T-helper 2 cell treated with Interferon-gamma antibody and Interleukin-4, amounts not matched to agents 100 ng/mL and 5 ng/mL, for 36 hours (primary cell): ENCODE measurements at regions not wholly inside any gene's neighbourhood (a gene's known extent, or its start where the extent isn't known, plus 50 kb on each side); places are given as distances from the start of the nearest gene placed in this dataset.
"Not testable (repeated sequence)": the region's sequence is repeated elsewhere in the genome, so short reads cannot be mapped to it uniquely, and the experiment has no call there.

Source experiments
- intact Hi-C: fragments of 100-400 bp; cut with micrococcal nuclease; formaldehyde crosslinking; loops from one replicate; pipeline ENCODE4 v1.15.1; 2023

DNA sequence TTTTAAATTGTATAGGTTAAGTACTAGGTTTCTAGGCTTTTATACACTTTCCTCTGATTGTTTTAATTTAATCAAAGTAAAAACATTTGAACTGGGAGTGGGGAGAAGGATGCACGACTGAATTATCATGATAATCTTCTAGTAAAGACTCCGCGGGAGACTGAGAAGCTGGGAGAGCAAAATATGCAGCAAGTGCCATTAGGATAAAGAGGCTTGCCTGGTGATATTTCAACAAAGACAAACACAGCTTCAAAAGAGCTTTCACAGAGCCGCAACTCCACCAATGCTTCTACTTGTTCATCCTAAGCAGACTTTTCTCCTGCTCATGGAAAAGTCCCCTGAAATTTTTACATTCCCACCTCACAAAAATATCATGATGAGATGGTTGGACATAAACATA lies 239.0 kb upstream of the PTBP2 start:
- intact Hi-C loops: no loop called here

DNA sequence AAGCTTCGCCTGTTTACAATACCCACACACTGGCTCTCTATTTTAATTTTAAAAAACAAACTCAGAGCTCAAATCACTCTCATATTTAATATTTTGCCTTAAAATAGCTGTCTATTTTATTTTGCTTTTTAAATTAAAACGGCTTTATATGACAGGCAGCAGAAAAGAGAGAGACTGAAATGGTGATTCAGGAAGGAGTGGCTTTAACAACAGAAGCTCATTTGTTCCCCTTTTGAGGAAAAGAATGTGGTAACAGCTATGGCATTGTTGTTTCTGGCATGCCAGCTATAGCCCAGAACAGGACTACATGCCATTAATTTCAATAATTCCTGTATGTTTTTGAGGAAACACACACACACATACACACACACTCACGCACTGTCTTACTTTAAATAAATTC lies 234.2 kb upstream of the PTBP2 start:
- intact Hi-C loops: no loop called here

DNA sequence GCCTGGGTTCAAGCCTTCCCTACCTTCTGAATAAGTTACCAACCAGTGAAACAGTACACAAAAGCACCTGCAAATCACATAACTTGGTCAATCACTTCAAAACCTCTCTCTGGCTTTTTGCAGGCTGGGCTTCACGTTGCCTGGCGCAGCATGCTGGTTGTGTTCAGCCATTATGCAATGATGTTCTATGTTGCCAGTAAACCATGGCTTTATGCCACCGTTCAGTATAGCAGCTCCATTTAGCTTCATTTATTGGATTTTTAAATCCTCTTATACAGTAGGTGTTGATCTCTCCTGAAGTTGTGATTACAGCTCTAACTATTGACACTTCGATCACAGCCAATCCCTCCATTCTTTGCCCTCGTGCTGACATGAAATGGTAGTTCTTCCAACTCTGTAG lies 233.6 kb upstream of the PTBP2 start:
- intact Hi-C loops: no loop called here

DNA sequence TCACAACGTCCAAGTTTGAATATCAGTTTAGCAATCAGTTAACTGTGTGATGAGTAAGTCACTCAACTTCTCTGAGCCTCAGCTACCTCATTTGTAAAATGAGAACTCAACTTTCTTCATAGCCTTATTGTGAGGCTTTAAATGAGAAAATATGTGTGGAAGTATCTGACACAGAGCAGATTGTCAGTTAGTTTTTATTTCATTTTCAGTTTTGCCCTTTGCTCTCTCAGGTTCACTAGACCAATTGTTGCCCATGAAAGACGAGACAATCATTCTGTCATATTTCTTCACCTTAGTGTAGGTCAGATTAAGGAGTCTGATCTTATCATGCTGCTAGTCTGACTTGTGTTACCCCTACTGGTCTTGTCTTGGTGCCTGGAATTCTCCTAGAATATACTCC lies 232.8 kb upstream of the PTBP2 start:
- intact Hi-C loops: no loop called here

DNA sequence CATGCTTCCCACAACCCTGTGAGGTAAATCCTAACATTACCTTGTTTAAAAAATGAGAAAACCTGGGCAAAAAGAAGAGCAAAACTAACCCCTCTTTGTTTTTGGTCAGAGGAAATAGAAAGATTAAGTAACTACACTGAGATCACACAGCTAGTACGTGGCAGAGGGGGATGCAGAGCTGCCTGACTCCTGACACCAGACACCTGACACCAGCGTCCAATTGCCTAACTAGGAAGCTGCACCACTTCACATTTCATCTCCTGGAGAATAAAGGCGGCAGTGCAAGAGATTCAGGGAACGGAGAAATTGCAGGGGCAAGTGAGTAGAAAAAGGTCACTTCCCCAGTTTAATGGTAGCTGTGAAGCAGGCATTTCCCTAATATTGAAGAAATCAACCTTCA lies 229.3 kb upstream of the PTBP2 start:
- intact Hi-C loops: no loop called here

DNA sequence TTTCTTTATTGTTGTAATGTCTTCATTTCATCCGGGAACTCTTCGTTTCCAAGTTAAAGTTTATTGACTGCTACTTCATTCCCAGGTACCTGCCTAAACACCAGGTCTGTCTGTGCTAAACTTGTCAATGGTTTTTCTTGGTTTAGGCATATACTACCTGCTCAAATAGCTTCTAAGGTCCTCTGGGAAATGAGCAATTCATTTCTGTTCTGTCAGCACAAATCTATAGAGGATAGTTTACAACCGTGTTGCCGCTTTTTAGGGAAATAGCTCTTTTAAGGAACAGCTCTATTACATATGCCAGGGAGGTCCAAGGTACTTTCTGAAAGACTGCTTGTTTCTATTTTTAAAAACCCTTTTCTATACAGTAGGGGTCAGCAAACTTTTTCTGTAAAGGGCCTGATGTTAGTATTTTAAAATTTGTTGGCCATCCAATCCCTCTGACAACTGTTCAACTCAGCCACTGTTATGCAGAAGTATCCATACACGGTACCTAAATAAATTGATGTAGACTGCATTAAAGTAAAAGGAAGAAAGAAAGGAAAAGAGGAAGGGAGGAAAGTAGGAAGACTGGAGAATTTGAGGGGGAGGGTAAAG lies 222.7 kb upstream of the PTBP2 start:
- intact Hi-C loops: no loop called here

DNA sequence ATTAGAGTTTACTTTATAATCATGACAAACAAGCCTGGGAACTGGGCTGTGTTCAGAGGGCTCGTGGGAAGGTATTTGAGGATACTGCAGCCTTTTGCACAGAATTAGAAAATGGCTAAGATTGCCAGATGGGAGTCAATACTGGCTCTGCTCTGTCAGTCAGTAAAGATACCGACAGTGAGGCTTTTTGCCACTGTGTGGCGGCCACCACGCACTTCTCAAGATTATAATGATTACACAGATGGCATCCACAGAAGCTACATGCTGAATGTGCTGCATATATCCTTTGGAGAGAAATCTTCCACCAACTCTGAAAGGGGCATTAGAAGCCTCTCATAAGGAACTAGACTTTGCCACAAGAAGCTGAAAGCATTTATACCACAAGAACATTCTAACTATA lies 213.4 kb upstream of the PTBP2 start:
- intact Hi-C loops: no loop called here

DNA sequence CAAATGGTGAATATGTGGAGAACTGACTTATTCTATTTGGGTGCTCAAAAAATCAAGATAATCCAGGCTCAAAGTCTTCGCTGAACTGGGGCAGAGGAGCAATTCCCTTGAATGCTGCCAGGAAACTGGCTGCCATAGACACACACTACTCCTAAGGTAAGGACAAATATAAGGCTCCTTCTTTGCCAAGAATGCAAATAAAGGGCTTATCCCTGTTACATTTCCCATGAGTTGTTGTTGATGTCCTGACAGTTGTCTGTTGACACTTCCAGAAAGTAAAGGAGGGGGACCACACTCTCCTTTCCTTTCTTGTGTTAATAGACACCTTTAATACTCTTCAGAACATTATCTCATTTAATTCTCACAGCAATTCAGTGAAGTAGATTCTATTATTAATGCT lies 212.2 kb upstream of the PTBP2 start:
- intact Hi-C loops: no loop called here

DNA sequence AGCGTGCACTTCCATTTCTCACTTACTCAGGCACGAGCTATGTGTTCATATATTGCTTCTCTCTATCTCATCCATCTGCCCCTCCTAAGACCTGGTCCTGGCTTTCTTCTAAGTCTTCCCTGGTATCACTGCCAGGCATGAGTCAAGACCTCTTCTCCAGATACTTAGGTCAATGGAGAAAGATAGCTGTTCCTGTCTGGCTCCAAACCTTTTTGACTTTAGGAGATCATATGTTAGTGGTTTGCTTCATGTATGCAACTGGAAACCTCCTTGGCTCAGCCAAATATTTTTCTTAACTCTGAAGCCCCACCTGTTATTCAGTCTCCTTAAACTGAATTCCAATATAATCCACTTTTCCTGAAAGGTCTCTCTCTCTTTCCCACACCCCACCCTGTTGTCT lies 211.6 kb upstream of the PTBP2 start:
- intact Hi-C loops: no loop called here

DNA sequence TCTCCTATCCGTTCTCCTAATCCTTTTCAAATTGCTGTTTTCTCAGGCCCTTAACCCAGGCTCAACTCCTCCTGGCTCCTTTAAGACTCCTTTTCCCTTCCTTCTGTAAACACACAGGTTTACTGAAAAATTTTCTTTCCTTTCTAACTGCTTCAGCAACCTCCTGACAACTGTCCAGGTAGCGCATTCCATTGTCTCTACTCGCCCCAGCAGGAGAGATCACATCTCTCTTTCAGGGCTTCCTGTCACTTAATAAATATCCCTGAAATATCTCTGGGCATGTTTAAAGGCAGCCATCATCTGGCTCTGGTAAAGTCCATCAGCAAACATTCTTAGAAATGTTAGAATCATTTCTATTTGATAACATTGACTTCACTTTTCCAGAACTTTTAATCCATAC lies 211.2 kb upstream of the PTBP2 start:
- intact Hi-C loops: no loop called here

DNA sequence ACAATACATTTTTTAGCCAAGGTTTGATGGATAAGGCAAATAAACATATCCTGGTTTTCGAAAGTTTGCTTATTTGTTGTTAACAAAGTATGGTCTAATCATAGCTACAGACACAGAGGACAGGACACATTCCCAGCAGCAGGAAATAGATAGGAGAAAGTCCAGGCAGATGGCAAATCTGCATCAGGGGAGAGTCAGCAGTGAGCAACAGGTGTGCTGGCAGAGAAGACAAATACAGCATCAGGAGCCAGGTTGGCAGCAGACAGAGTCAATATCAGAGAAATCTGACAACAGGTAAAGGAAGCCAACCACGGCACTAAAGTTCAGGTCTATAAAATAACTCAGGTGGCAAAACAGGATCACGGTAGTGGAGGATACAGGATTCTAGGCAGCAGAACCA lies 210.7 kb upstream of the PTBP2 start:
- intact Hi-C loops: no loop called here

DNA sequence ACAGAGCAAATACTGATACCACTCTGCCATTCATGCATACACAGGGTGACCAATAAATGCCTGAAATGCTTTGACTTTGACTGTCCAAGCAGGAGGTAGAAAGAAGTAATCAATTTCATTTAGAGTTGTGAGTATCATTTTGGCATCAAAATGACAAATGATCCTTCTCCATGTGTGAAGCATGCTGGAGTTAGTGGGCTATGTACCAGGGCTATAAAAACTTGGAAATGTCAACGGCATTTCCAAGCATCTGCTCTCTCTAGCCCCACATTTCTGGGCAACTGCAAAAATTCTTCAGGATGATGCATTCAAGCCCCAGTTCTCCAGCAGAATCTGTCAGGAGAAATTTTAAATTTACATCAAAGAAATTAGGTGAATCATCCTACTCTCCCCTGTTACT lies 208.4 kb upstream of the PTBP2 start:
- intact Hi-C loops: no loop called here

DNA sequence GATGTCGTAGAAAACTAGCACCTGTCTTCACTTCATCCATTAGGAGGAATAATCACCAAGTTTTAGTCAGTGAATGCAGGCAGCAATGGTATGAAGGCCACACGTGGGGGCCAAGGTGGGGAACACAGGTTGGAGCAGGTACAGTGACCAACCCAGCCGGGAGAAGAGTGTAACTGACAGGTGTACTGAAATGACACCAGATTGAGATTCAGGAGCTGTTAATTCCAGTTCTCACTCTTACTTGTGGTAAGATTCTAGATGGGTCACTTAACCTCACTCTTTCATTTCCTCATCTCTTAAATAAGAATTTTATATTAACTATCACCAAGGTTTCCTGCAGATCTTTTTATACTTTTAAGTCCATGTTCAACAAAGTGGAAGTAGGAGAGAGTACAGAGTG lies 206.2 kb upstream of the PTBP2 start:
- intact Hi-C loops: no loop called here

DNA sequence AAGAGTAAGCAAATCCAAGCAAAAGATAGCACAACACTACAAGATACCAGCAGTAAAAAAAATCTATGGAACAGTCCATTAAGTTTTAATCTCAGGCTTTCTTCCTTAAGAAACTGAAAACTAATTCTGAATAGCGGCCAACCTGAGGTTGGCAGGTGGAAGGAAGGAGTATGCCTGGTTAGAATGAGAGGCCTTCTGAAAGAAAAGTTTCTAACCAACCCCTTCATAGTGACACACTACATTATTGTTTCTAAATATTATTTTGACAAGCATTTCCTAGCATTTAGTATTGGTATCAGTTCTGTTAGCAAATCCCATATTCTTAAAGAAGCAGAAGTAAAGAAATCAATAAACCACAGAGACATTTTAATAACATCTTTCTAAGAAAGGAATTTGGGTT lies 205.7 kb upstream of the PTBP2 start:
- intact Hi-C loops: no loop called here

DNA sequence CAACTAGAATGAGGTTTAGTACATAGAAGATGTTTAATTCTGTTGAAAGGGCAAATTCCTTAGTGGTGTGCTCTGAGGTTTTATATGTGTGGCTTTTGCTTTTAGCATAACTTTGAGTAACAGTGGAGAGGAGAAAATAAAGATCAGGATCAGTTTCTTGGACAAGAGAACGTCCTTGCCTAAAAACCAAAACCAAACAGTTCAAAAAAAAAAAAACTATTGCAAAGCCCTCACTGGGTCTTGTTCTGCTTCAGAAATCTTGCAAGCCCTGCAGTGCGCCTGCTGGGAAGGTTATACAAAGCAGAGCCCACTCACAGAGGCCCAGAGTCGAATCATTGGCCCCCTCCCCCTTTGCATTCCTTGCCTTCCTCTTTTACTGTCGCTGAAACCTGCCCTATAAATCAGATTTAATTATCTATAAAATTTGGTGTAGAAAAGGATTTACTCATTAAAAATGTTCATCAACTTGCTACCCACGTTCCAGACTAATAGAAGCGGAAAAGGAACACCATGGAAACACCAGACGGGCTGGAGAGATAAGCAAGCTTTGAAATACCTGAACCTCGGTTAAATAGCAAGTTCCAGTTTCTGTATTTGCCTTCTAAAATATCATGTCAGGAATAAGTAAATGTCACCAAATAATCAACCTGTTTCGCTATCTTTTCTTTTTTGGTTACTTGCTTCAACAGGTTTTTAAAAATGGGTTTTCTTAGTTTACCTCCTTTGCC lies 201.6 kb upstream of the PTBP2 start:
- intact Hi-C loops: no loop called here

DNA sequence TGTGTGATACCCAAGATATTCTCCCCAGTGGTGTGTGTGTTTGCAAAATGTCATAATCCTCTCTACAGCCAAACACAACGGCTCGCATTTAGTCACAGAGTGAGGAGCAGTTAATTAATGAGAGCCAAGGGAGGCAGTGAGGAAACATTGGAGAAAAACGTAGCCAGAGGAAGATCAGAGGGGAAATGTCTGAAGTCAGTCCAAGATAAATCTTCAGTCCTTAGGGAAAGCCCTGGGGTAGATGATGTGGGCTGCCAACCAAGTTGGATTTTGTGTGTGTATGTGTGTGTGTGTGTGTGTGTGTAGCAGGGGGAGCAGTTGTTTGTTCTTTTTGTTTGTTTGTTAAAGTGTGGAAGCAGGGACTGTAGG lies 201.0 kb upstream of the PTBP2 start:
- intact Hi-C loops: no loop called here

DNA sequence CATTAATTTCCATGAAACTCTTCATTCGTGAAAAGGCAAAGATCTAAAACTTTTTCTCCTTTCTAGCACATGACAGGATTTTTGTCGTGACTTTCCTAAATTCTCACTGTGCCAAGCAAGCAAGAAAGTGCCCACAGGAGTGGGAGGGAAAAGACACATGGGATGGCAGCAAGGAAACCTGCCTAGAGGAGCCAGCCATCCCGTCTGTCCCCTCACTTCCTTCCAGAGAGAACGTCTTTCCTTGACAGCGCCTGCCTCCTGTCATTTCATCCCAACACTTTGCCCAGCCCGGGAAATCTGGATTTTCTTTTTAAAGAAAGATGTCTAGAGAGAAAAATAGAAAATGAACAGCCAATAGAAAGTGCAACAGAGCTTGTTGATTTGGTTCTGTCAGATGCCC lies 200.6 kb upstream of the PTBP2 start:
- intact Hi-C loops: no loop called here

DNA sequence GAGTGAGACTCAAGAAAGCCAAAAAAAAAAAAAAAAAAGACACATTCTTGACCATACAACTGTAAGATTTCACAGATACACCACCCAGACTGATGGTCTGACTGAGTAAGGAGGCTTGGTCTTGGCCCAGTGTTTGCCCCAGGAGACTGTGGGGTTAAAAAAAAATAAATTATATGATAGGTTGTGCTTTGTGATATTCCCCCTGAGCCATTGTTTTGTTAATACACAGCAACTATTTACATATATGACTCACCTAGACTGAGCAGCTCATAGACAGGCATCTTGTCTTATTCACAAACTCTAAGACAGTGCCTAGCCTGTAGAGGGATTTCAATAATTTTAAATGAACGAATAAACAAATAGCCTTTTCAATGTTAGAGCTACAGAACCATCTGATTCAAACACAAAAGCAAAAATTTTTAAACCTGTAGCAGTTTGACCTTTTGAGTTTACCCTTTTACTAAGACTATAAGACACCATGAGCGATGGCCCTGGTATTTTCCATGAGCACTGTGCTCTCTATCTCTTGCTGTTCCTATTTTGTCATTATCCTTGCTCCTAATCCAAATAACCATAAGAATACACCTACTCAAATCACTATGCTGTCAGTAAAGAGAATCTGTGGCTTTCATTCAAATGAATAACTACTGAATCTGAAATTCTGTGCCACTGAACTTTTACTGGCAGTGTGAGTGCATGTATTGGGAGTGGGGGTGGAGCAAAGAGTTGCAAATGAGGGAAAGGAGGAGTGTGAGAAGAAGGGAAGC lies 199.4 kb upstream of the PTBP2 start:
- intact Hi-C loops: no loop called here

DNA sequence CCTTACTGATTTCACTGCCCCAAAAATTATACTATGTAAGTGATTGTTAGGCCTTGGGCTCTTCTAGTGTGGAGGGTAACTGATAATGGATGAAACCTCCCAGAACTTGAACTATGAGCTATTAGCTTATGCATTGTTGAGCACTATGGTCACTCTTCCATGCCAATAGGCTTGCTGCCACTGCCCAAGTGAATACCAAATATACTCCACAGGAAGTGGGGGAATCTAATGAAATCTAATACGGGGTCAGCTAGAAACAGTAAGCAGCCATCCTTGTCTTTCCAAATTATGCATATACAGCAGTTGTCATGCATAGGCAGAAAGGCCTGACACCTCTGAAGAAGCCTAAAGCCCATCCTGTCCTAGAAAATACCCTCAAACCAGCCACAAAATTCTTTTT lies 198.7 kb upstream of the PTBP2 start:
- intact Hi-C loops: no loop called here

DNA sequence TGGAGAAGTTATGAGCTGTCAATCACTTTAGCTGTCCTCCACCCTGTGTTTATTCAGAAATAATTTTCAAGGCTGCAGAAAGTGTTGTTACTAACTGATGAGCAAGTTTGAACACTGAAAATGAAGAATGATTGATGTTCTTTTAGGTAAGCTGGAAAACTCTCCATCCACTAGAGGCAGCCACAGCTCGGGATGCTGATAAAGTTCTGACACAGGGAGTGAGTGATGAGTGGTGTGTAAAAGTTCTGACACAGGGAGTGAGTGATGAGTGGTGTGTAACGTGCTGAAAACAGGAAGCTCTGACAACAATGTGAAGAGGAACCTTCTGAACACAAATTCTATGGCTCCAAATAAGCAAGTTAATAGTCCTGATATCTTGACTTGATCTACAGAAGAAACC lies 197.5 kb upstream of the PTBP2 start:
- intact Hi-C loops: no loop called here

DNA sequence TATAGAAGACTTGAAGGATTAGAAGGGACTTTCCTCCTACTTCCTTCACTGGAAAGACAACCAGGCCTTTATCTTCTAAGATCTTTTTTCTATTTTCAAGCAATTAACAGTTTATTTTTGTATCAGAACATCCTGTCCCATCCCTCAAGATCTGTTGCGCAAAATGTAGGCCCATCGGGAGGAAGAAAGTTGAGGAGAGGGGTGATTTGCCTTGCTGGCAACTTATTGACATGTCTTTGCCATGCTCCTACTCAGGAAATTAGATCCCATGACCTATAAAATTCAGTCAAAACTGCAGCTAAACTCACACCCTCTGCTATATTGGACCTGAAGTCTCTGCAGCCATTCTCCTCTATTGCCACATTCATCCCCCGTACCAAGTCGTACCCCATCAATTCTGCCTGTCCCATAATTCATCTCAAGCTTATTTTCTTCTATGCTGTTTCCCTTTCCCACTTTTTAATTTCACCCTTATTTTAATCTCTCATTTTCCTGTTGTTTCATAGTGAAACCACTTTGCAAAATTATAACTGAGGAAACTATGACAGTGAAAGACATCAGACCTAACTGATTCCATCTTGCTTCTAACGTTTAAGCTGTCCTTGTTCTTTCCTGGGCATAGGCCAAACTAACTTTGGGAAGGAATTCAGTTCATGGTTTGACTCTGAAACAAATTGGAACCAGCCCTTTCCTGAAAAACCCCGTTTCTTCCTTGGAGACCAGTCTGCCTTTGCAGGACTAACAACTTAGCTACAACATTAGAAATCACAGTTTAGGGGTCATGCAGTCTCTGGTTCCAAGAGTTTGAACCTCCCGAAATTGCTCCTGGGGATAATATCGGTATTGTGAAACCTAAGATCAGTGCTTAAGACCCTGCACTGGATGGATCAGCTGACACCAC lies 195.7 kb upstream of the PTBP2 start:
- intact Hi-C loops: no loop called here

DNA sequence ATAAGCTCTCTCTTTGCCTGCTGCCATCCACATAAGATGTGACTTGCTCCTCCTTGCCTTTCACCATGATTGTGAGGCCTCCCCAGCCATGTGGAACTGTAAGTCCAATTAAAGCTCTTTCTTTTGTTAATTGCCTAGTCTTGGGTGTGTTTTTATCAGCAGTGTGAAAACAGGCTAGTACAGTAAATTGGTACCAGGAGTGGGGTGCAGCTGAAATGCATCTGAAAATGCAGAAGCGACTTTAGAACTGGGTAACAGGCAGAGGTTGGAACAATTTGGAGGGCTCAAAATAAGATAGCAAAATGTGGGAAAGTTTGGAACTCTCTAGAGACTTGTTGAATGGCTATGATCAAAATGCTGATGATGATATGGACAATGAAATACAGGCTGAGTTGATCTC lies 192.9 kb upstream of the PTBP2 start:
- intact Hi-C loops: not testable (repeated sequence)
